HG02588 (cell line): ENCODE measurements at regions not wholly inside any gene's neighbourhood (a gene's known extent, or its start where the extent isn't known, plus 50 kb on each side); places are given as distances from the start of the nearest gene placed in this dataset.
"Not testable (repeated sequence)": the region's sequence is repeated elsewhere in the genome, so short reads cannot be mapped to it uniquely, and the experiment has no call there.

Experiments
- ATAC-seq: cut with Tn5 transposase; IDR thresholded peaks from one replicate; pipeline ENCODE4 v1.9.1; 2021; ENCODE audit warnings: mild to moderate bottlenecking, moderate library complexity; ENCODE audit not compliant: unreplicated experiment

GRCh38 chr2:134062235-134062634 is 191.6 kb upstream of the MGAT5 start:
- ATAC-seq, result not testable (repeated sequence)

GRCh38 chr2:134063916-134064315 is 190.0 kb upstream of the MGAT5 start:
- not testable (repeated sequence) for ATAC-seq

GRCh38 chr2:134070281-134070741 is 183.6 kb upstream of the MGAT5 start:
- ATAC-seq, result no peak

GRCh38 chr2:134072341-134072740 is 181.5 kb upstream of the MGAT5 start:
- ATAC-seq, result no peak

- ATAC-seq, result no peak
Observed at GRCh38 chr2:134073023-134073422, 180.8 kb upstream of the MGAT5 start.

GRCh38 chr2:134074619-134075018 is 179.3 kb upstream of the MGAT5 start:
- ATAC-seq, result no peak

GRCh38 chr2:134075204-134075603 is 178.7 kb upstream of the MGAT5 start:
- no peak for ATAC-seq

- ATAC-seq, result no peak
Observed at GRCh38 chr2:134078354-134078753, 175.5 kb upstream of the MGAT5 start.

GRCh38 chr2:134079373-134079772 is 174.5 kb upstream of the MGAT5 start:
- peak; percentile 98 for ATAC-seq

- no peak for ATAC-seq
Observed at GRCh38 chr2:134080386-134081089, 173.3 kb upstream of the MGAT5 start.

GRCh38 chr2:134081238-134081938 is 172.5 kb upstream of the MGAT5 start:
- no peak for ATAC-seq

- ATAC-seq, result no peak
Observed at GRCh38 chr2:134083548-134083947, 170.3 kb upstream of the MGAT5 start.

GRCh38 chr2:134086594-134087219 is 167.2 kb upstream of the MGAT5 start:
- ATAC-seq, result no peak

GRCh38 chr2:134087371-134087921 is 166.4 kb upstream of the MGAT5 start:
- ATAC-seq, result peak; percentile 80

GRCh38 chr2:134089454-134089853 is 164.4 kb upstream of the MGAT5 start:
- ATAC-seq, result no peak

GRCh38 chr2:134097740-134098139 is 156.1 kb upstream of the MGAT5 start:
- no peak for ATAC-seq

GRCh38 chr2:134098321-134098720 is 155.6 kb upstream of the MGAT5 start:
- no peak for ATAC-seq

GRCh38 chr2:134099273-134099672 is 154.6 kb upstream of the MGAT5 start:
- no peak for ATAC-seq

GRCh38 chr2:134103196-134103595 is 150.7 kb upstream of the MGAT5 start:
- no peak for ATAC-seq

GRCh38 chr2:134104754-134105153 is 149.1 kb upstream of the MGAT5 start:
- ATAC-seq, result no peak

- ATAC-seq, result no peak
Observed at GRCh38 chr2:134107402-134107801, 146.5 kb upstream of the MGAT5 start.

GRCh38 chr2:134108113-134108512 is 145.8 kb upstream of the MGAT5 start:
- ATAC-seq, result no peak
